ENCODE measurements at regions not wholly inside any gene's neighbourhood (a gene's known extent, or its start where the extent isn't known, plus 50 kb on each side); places are given as distances from the start of the nearest gene placed in this dataset.

DNA sequence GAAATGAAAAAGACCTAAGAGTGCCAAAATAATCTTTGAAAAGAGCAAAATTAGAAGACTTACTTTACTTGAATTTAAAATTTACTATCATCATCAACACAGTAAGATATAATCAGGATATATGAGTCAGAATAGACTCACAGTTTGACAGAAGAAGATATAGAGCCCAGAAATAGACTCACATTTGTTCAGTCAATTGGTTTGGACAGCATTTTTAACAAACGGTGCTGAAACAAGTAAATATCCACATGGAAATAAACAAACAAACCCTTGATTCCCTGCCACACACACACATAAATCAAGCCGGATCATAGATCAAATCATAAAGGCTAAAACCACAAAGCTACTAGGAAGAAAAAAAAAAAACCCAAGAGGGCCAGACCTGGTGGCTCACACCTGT is 291.1 kb downstream of the ADGRG6 start:
- Histone ChIP-seq H3K36me3 (no peaks in the 10 kb centered on the region), H3K4me3 (no peak overlapping the region), H3K27ac (no peak overlapping the region), H3K27me3 (peaks cover 0 to 9% (median 0%) of the 10 kb centered on the region in 7 donors), H3K9me3 (peaks cover 0 to 26% (median 0%) of the 10 kb centered on the region in 11 donors), H3K4me1 (no peaks in the 10 kb centered on the region)
- whole genome bisulfite sequencing, 2 donors: 57 to 80% methylated on average over 2 of the region's 2 CpGs
- TF ChIP-seq, protein P1, sequence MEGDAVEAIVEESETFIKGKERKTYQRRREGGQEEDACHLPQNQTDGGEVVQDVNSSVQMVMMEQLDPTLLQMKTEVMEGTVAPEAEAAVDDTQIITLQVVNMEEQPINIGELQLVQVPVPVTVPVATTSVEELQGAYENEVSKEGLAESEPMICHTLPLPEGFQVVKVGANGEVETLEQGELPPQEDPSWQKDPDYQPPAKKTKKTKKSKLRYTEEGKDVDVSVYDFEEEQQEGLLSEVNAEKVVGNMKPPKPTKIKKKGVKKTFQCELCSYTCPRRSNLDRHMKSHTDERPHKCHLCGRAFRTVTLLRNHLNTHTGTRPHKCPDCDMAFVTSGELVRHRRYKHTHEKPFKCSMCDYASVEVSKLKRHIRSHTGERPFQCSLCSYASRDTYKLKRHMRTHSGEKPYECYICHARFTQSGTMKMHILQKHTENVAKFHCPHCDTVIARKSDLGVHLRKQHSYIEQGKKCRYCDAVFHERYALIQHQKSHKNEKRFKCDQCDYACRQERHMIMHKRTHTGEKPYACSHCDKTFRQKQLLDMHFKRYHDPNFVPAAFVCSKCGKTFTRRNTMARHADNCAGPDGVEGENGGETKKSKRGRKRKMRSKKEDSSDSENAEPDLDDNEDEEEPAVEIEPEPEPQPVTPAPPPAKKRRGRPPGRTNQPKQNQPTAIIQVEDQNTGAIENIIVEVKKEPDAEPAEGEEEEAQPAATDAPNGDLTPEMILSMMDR (IDR thresholded peaks at IDR 0.05): no peak
- DNase-seq (no peak), ATAC-seq (no peak)
- intact Hi-C loops (cut with DNase I): loop anchor here in 1 of 10 donors (2.0 kb wide), 1 partner anchor 46 kb away; no protein-coding TSS in a partner anchor

- intact Hi-C loops (cut with DNase I): no loop called here
- DNase-seq (no peak), ATAC-seq (no peak)
- H3K4me1 ChIP-seq: no peaks in the 10 kb centered on the region
- H3K27ac ChIP-seq: no peak overlapping the region
- TF ChIP-seq, protein P1 (IDR thresholded peaks at IDR 0.05): no peak
- peaks cover 0 to 5% (median 0%) of the 10 kb centered on the region in 11 donors for H3K9me3 ChIP-seq
- no peaks in the 10 kb centered on the region for H3K36me3 ChIP-seq
- H3K27me3 ChIP-seq: peaks cover 0 to 9% (median 0%) of the 10 kb centered on the region in 7 donors
- peak overlapping the region in 1 of 10 donors; percentile 7 for H3K4me3 ChIP-seq
- WGBS, 2 donors: 38 to 43% methylated on average over 5 of the region's 5 CpGs
Measured at GRCh38 chr6:142597836-142598235, 296.0 kb downstream of the ADGRG6 start.

DNA sequence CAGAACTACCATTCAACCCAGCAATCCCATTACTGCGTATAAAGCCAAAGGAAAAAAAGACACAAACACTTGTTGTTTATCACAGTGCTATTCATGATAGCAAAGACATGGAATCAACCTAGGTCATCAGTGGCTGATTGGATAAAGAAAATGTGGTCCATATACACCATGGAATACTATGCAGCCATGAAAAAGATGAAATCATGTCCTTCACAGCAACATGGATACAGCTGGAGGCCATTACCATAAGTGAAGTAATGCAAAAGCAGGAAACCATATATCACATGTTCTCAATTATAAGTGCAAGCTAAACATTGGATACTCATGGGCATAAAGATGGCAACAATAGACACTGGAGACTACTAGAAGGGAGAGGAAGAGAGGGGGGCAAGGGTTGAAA is 299.6 kb downstream of the ADGRG6 start:
- Histone ChIP-seq H3K27ac (no peak overlapping the region), H3K9me3 (peaks cover 0 to 9% (median 0%) of the 10 kb centered on the region in 11 donors), H3K27me3 (peaks cover 0 to 16% (median 2%) of the 10 kb centered on the region in 7 donors), H3K4me3 (no peak overlapping the region), H3K36me3 (no peaks in the 10 kb centered on the region), H3K4me1 (no peaks in the 10 kb centered on the region)
- ATAC-seq (no peak), DNase-seq (no peak)
- TF ChIP-seq, protein P1 (IDR thresholded peaks at IDR 0.05): no peak
- intact Hi-C loops (cut with DNase I): no loop called here
- 98 to 100% methylated on average over 1 of the region's 1 CpG for WGBS, 2 donors

DNA sequence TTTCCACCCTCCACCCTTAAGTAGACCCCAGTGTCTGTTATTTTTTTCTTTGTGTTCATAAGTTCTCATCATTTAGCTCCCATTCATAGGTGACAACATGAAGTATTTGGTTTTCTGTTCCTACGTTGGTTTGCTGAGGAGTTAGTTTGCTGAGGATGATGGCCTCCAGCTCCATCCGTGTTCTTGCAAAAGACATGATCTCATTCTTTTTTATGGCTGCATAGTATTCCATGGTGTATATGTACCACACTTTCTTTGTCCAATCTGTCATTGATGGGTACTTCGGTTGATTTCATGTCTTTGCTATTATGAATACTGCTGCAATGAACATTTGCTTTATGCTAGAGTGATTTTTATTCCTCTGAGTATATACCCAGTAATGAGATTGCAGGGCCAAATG is 301.2 kb downstream of the ADGRG6 start:
- Histone ChIP-seq H3K27ac (no peak overlapping the region), H3K4me3 (no peak overlapping the region), H3K27me3 (peaks cover 0 to 23% (median 4%) of the 10 kb centered on the region in 7 donors), H3K36me3 (no peaks in the 10 kb centered on the region), H3K4me1 (no peaks in the 10 kb centered on the region), H3K9me3 (peaks cover 0 to 9% (median 0%) of the 10 kb centered on the region in 11 donors)
- no peak for ATAC-seq
- intact Hi-C loops (cut with DNase I): no loop called here
- 72 to 73% methylated on average over 3 of the region's 3 CpGs for whole genome bisulfite sequencing, 2 donors
- TF ChIP-seq, protein P1 (IDR thresholded peaks at IDR 0.05): no peak
- DNase-seq: no peak
